ENCODE measurements at regions not wholly inside any gene's neighbourhood (a gene's known extent, or its start where the extent isn't known, plus 50 kb on each side); places are given as distances from the start of the nearest gene placed in this dataset.

- H3K4me1 ChIP-seq (ENCODE audit: control insufficient read depth, insufficient read depth, low read length, poor library complexity, severe bottlenecking) = no peaks in the 10 kb centered on the region
- no peaks in the 10 kb centered on the region for H3K36me3 ChIP-seq (ENCODE audit: control insufficient read depth, insufficient read depth, low read length)
- H3K9me3 Mint-ChIP-seq = peaks cover 0 to 9% (median 3%) of the 10 kb centered on the region in 7 donors
- no peak overlapping the region for H3K27ac ChIP-seq (ENCODE audit: insufficient read depth, low read length, poor library complexity, severe bottlenecking)
- H3K27ac Mint-ChIP-seq = no peak overlapping the region
- no peak for ATAC-seq (ENCODE audit: low read depth in 2 of 2)
- no peaks in the 10 kb centered on the region for H3K27me3 Mint-ChIP-seq
- no peaks in the 10 kb centered on the region for H3K27me3 ChIP-seq (ENCODE audit: control insufficient read depth, insufficient read depth, low read length)
- H3K4me1 Mint-ChIP-seq = no peaks in the 10 kb centered on the region
- no peak overlapping the region for H3K4me3 Mint-ChIP-seq
- H3K36me3 Mint-ChIP-seq = no peaks in the 10 kb centered on the region
- DNase-seq = no peak
- no peak overlapping the region for H3K4me3 ChIP-seq (ENCODE audit: low read depth, low read length)
- H3K9me3 ChIP-seq (ENCODE audit: control insufficient read depth in 2 of 2, low read length in 2 of 2) = no peaks in the 10 kb centered on the region
These were observed 195.0 kb upstream of the MMADHC start for GRCh38 chr2:149782572-149782971.

DNA sequence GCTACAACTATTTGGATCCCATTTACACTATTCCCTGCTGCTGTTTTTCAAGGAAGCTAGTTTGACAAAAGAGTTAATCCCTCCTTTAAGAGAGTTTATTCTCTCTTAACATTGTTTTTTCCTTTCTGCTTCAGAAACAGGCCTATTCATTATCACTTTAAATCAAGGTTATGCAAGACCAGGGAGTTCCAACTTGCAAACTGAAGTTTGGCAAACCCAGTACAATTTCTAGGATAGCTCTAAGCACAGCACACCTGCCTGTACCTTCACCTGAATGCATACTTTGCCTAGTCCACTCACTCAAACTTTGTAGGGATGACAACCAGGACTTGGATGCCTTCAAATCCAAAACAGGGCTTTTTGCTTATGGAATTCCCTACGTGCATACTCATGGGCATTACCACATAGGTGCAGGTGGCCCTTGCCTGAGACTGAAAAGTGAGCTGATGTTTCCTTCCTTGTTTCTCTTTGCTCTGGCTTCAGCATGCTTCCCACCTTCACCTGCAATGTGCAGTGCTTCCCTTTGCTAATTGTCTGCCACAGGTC, 193.8 kb upstream of the MMADHC start:
- Mint-ChIP-seq H3K4me3 (no peak overlapping the region), H3K4me1 (no peaks in the 10 kb centered on the region)
- H3K27ac ChIP-seq (ENCODE audit: insufficient read depth, low read length, poor library complexity, severe bottlenecking) = no peak overlapping the region

GRCh38 chr2:149773006-149773405, 185.4 kb upstream of the MMADHC start:
- Histone ChIP-seq H3K4me3 (ENCODE audit: low read depth, low read length) (no peak overlapping the region), H3K9me3 (ENCODE audit: control insufficient read depth in 2 of 2, low read length in 2 of 2) (no peaks in the 10 kb centered on the region), H3K27me3 (ENCODE audit: control insufficient read depth, insufficient read depth, low read length) (no peaks in the 10 kb centered on the region), H3K4me1 (ENCODE audit: control insufficient read depth, insufficient read depth, low read length, poor library complexity, severe bottlenecking) (no peaks in the 10 kb centered on the region), H3K36me3 (ENCODE audit: control insufficient read depth, insufficient read depth, low read length) (no peaks in the 10 kb centered on the region), H3K27ac (ENCODE audit: insufficient read depth, low read length, poor library complexity, severe bottlenecking) (no peak overlapping the region)
- no peak overlapping the region for H3K4me3 Mint-ChIP-seq
- H3K36me3 Mint-ChIP-seq = no peaks in the 10 kb centered on the region
- no peak for DNase-seq
- peaks cover 4% of the 10 kb centered on the region for H3K27me3 Mint-ChIP-seq
- H3K27ac Mint-ChIP-seq = no peak overlapping the region
- H3K4me1 Mint-ChIP-seq = no peaks in the 10 kb centered on the region
- peaks cover 0 to 4% (median 0%) of the 10 kb centered on the region in 7 donors for H3K9me3 Mint-ChIP-seq
- ATAC-seq (ENCODE audit: low read depth in 2 of 2) = no peak

More for the DNA sequence above, 193.8 kb upstream of the MMADHC start:
- DNase-seq (no peak), ATAC-seq (ENCODE audit: low read depth in 2 of 2) (no peak)
- Histone ChIP-seq H3K4me1 (ENCODE audit: control insufficient read depth, insufficient read depth, low read length, poor library complexity, severe bottlenecking) (no peaks in the 10 kb centered on the region), H3K27me3 (ENCODE audit: control insufficient read depth, insufficient read depth, low read length) (no peaks in the 10 kb centered on the region), H3K4me3 (ENCODE audit: low read depth, low read length) (no peak overlapping the region), H3K36me3 (ENCODE audit: control insufficient read depth, insufficient read depth, low read length) (no peaks in the 10 kb centered on the region), H3K9me3 (ENCODE audit: control insufficient read depth in 2 of 2, low read length in 2 of 2) (no peaks in the 10 kb centered on the region)
- no peak overlapping the region for H3K27ac Mint-ChIP-seq
- H3K9me3 Mint-ChIP-seq = peaks cover 0 to 9% (median 3%) of the 10 kb centered on the region in 7 donors
- H3K36me3 Mint-ChIP-seq = no peaks in the 10 kb centered on the region
- no peaks in the 10 kb centered on the region for H3K27me3 Mint-ChIP-seq

DNA sequence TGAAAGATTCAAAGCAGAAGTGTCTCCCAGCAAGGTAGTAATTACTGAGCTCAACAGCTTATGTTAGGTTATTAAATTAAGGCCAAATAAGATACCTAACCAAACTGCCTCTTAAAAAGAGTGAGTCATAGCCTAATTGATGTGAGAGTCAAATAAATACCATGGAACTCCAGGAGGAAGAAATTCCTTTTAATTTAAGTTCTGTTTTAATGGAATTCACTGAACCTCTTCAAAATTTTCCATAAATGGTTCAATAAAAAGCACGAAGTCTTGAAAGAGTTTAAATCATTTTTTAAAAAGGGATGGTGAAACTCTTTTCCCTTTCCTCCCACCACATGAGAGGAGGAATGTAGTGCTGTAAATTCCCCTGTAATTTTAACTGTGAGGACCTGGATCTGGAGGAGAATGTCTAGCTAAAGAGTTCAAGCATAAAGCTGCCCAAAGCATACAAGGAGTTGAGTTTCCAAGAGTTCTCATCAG, 180.8 kb upstream of the MMADHC start:
- Mint-ChIP-seq H3K27me3 (no peaks in the 10 kb centered on the region), H3K27ac (no peak overlapping the region)
- H3K27ac ChIP-seq (ENCODE audit: insufficient read depth, low read length, poor library complexity, severe bottlenecking) = no peak overlapping the region

GRCh38 chr2:149767516-149767974, 180.0 kb upstream of the MMADHC start:
- Mint-ChIP-seq H3K4me3 (no peak overlapping the region), H3K4me1 (no peaks in the 10 kb centered on the region), H3K9me3 (peaks cover 0 to 2% (median 0%) of the 10 kb centered on the region in 7 donors), H3K36me3 (no peaks in the 10 kb centered on the region), H3K27me3 (no peaks in the 10 kb centered on the region), H3K27ac (no peak overlapping the region)
- H3K27ac ChIP-seq (ENCODE audit: insufficient read depth, low read length, poor library complexity, severe bottlenecking) = no peak overlapping the region
- no peaks in the 10 kb centered on the region for H3K27me3 ChIP-seq (ENCODE audit: control insufficient read depth, insufficient read depth, low read length)
- H3K9me3 ChIP-seq (ENCODE audit: control insufficient read depth in 2 of 2, low read length in 2 of 2) = no peaks in the 10 kb centered on the region
- no peak for ATAC-seq (ENCODE audit: low read depth in 2 of 2)
- H3K4me1 ChIP-seq (ENCODE audit: control insufficient read depth, insufficient read depth, low read length, poor library complexity, severe bottlenecking) = no peaks in the 10 kb centered on the region
- no peak overlapping the region for H3K4me3 ChIP-seq (ENCODE audit: low read depth, low read length)
- no peaks in the 10 kb centered on the region for H3K36me3 ChIP-seq (ENCODE audit: control insufficient read depth, insufficient read depth, low read length)
- no peak for DNase-seq

More for the DNA sequence above, 180.8 kb upstream of the MMADHC start:
- Histone ChIP-seq H3K36me3 (ENCODE audit: control insufficient read depth, insufficient read depth, low read length) (no peaks in the 10 kb centered on the region), H3K4me3 (ENCODE audit: low read depth, low read length) (no peak overlapping the region), H3K4me1 (ENCODE audit: control insufficient read depth, insufficient read depth, low read length, poor library complexity, severe bottlenecking) (no peaks in the 10 kb centered on the region), H3K27me3 (ENCODE audit: control insufficient read depth, insufficient read depth, low read length) (no peaks in the 10 kb centered on the region), H3K9me3 (ENCODE audit: control insufficient read depth in 2 of 2, low read length in 2 of 2) (no peaks in the 10 kb centered on the region)
- H3K9me3 Mint-ChIP-seq = peaks cover 0 to 2% (median 0%) of the 10 kb centered on the region in 7 donors
- DNase-seq (no peak), ATAC-seq (ENCODE audit: low read depth in 2 of 2) (no peak)
- H3K36me3 Mint-ChIP-seq = no peaks in the 10 kb centered on the region
- H3K4me3 Mint-ChIP-seq = no peak overlapping the region
- H3K4me1 Mint-ChIP-seq = no peaks in the 10 kb centered on the region

- Mint-ChIP-seq H3K4me1 (no peaks in the 10 kb centered on the region), H3K27me3 (no peaks in the 10 kb centered on the region), H3K9me3 (peaks cover 0 to 4% (median 2%) of the 10 kb centered on the region in 7 donors), H3K27ac (no peak overlapping the region), H3K36me3 (no peaks in the 10 kb centered on the region), H3K4me3 (no peak overlapping the region)
- Histone ChIP-seq H3K27ac (ENCODE audit: insufficient read depth, low read length, poor library complexity, severe bottlenecking) (no peak overlapping the region), H3K9me3 (ENCODE audit: control insufficient read depth in 2 of 2, low read length in 2 of 2) (no peaks in the 10 kb centered on the region), H3K4me1 (ENCODE audit: control insufficient read depth, insufficient read depth, low read length, poor library complexity, severe bottlenecking) (no peaks in the 10 kb centered on the region), H3K36me3 (ENCODE audit: control insufficient read depth, insufficient read depth, low read length) (no peaks in the 10 kb centered on the region), H3K27me3 (ENCODE audit: control insufficient read depth, insufficient read depth, low read length) (no peaks in the 10 kb centered on the region), H3K4me3 (ENCODE audit: low read depth, low read length) (no peak overlapping the region)
- DNase-seq = no peak
- ATAC-seq (ENCODE audit: low read depth in 2 of 2) = no peak
These were observed 178.8 kb upstream of the MMADHC start for GRCh38 chr2:149766339-149766738.

GRCh38 chr2:149765636-149766035, 178.1 kb upstream of the MMADHC start:
- no peak overlapping the region for H3K27ac ChIP-seq (ENCODE audit: insufficient read depth, low read length, poor library complexity, severe bottlenecking)
- DNase-seq = no peak
- no peak overlapping the region for H3K4me3 Mint-ChIP-seq
- no peak overlapping the region for H3K27ac Mint-ChIP-seq
- peaks cover 0 to 4% (median 2%) of the 10 kb centered on the region in 7 donors for H3K9me3 Mint-ChIP-seq
- H3K9me3 ChIP-seq (ENCODE audit: control insufficient read depth in 2 of 2, low read length in 2 of 2) = no peaks in the 10 kb centered on the region
- no peaks in the 10 kb centered on the region for H3K27me3 Mint-ChIP-seq
- no peaks in the 10 kb centered on the region for H3K27me3 ChIP-seq (ENCODE audit: control insufficient read depth, insufficient read depth, low read length)
- no peaks in the 10 kb centered on the region for H3K36me3 ChIP-seq (ENCODE audit: control insufficient read depth, insufficient read depth, low read length)
- H3K4me3 ChIP-seq (ENCODE audit: low read depth, low read length) = no peak overlapping the region
- no peak for ATAC-seq (ENCODE audit: low read depth in 2 of 2)
- H3K4me1 ChIP-seq (ENCODE audit: control insufficient read depth, insufficient read depth, low read length, poor library complexity, severe bottlenecking) = no peaks in the 10 kb centered on the region
- H3K4me1 Mint-ChIP-seq = no peaks in the 10 kb centered on the region
- H3K36me3 Mint-ChIP-seq = no peaks in the 10 kb centered on the region

DNA sequence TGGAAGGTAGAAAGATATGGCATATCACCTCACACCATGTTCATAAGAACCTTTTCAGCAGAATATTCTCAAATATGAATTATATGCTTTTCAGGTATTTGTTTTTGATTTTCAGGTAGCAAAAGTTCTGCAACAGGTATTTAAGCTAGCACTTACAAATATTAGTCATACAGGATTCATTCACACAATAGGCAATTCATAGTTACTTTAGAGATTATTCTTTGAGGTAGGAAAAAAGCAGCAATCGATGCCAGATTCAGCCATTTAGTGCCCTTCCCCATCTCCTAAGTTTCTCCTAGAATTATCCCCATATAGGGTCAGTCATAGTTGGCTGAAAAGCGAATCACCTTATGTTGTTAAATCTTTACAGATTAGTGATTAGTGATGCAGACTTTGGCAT, 177.4 kb upstream of the MMADHC start:
- H3K9me3 ChIP-seq (ENCODE audit: control insufficient read depth in 2 of 2, low read length in 2 of 2) = no peaks in the 10 kb centered on the region
- H3K4me3 ChIP-seq (ENCODE audit: low read depth, low read length) = no peak overlapping the region
- no peaks in the 10 kb centered on the region for H3K36me3 Mint-ChIP-seq
- H3K36me3 ChIP-seq (ENCODE audit: control insufficient read depth, insufficient read depth, low read length) = no peaks in the 10 kb centered on the region
- no peaks in the 10 kb centered on the region for H3K27me3 ChIP-seq (ENCODE audit: control insufficient read depth, insufficient read depth, low read length)
- H3K4me3 Mint-ChIP-seq = no peak overlapping the region
- H3K4me1 Mint-ChIP-seq = no peaks in the 10 kb centered on the region
- ATAC-seq (ENCODE audit: low read depth in 2 of 2) (no peak), DNase-seq (no peak)
- peaks cover 0 to 4% (median 2%) of the 10 kb centered on the region in 7 donors for H3K9me3 Mint-ChIP-seq
- no peaks in the 10 kb centered on the region for H3K27me3 Mint-ChIP-seq
- H3K27ac Mint-ChIP-seq = no peak overlapping the region
- H3K27ac ChIP-seq (ENCODE audit: insufficient read depth, low read length, poor library complexity, severe bottlenecking) = no peak overlapping the region
- no peaks in the 10 kb centered on the region for H3K4me1 ChIP-seq (ENCODE audit: control insufficient read depth, insufficient read depth, low read length, poor library complexity, severe bottlenecking)
